ENCODE measurements at regions not wholly inside any gene's neighbourhood (a gene's known extent, or its start where the extent isn't known, plus 50 kb on each side); places are given as distances from the start of the nearest gene placed in this dataset.

- no peak overlapping the region for H3K27ac ChIP-seq
- DNase-seq: no peak
- TF ChIP-seq POLR2A (IDR thresholded peaks at IDR 0.05): no peak
- TF ChIP-seq, protein P1, sequence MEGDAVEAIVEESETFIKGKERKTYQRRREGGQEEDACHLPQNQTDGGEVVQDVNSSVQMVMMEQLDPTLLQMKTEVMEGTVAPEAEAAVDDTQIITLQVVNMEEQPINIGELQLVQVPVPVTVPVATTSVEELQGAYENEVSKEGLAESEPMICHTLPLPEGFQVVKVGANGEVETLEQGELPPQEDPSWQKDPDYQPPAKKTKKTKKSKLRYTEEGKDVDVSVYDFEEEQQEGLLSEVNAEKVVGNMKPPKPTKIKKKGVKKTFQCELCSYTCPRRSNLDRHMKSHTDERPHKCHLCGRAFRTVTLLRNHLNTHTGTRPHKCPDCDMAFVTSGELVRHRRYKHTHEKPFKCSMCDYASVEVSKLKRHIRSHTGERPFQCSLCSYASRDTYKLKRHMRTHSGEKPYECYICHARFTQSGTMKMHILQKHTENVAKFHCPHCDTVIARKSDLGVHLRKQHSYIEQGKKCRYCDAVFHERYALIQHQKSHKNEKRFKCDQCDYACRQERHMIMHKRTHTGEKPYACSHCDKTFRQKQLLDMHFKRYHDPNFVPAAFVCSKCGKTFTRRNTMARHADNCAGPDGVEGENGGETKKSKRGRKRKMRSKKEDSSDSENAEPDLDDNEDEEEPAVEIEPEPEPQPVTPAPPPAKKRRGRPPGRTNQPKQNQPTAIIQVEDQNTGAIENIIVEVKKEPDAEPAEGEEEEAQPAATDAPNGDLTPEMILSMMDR (IDR thresholded peaks at IDR 0.05): no peak
- no peaks in the 10 kb centered on the region for H3K36me3 ChIP-seq
- no peaks in the 10 kb centered on the region for H3K9me3 ChIP-seq
- no peaks in the 10 kb centered on the region for H3K27me3 ChIP-seq
- no peaks in the 10 kb centered on the region for H3K4me1 ChIP-seq
- H3K4me3 ChIP-seq: no peak overlapping the region
Observed at GRCh38 chr1:81008293-81008692, 792.4 kb upstream of the ADGRL2 start.

- Histone ChIP-seq H3K27ac (no peak overlapping the region), H3K4me3 (no peak overlapping the region), H3K27me3 (no peaks in the 10 kb centered on the region), H3K9me3 (no peaks in the 10 kb centered on the region), H3K36me3 (no peaks in the 10 kb centered on the region), H3K4me1 (no peaks in the 10 kb centered on the region)
- DNase-seq: no peak
- no peak for TF ChIP-seq POLR2A (IDR thresholded peaks at IDR 0.05)
- TF ChIP-seq, protein P1 (IDR thresholded peaks at IDR 0.05): no peak
Observed at GRCh38 chr1:81007024-81007423, 793.7 kb upstream of the ADGRL2 start.

- no peak overlapping the region for H3K4me3 ChIP-seq
- H3K4me1 ChIP-seq: no peaks in the 10 kb centered on the region
- H3K9me3 ChIP-seq: no peaks in the 10 kb centered on the region
- H3K36me3 ChIP-seq: no peaks in the 10 kb centered on the region
- no peak for DNase-seq
- H3K27me3 ChIP-seq: no peaks in the 10 kb centered on the region
- TF ChIP-seq, protein P1 (IDR thresholded peaks at IDR 0.05): no peak
- no peak for TF ChIP-seq POLR2A (IDR thresholded peaks at IDR 0.05)
- H3K27ac ChIP-seq: no peak overlapping the region
Observed at GRCh38 chr1:81006502-81006901, 794.2 kb upstream of the ADGRL2 start.

- Histone ChIP-seq H3K27me3 (no peaks in the 10 kb centered on the region), H3K9me3 (no peaks in the 10 kb centered on the region), H3K4me3 (no peak overlapping the region), H3K27ac (no peak overlapping the region), H3K36me3 (no peaks in the 10 kb centered on the region), H3K4me1 (no peaks in the 10 kb centered on the region)
- TF ChIP-seq, protein P1 (IDR thresholded peaks at IDR 0.05): no peak
- no peak for TF ChIP-seq POLR2A (IDR thresholded peaks at IDR 0.05)
- DNase-seq: no peak
Observed at GRCh38 chr1:81004011-81004410, 796.7 kb upstream of the ADGRL2 start.

- no peaks in the 10 kb centered on the region for H3K9me3 ChIP-seq
- DNase-seq: no peak
- no peaks in the 10 kb centered on the region for H3K4me1 ChIP-seq
- H3K4me3 ChIP-seq: no peak overlapping the region
- no peak overlapping the region for H3K27ac ChIP-seq
- TF ChIP-seq POLR2A (IDR thresholded peaks at IDR 0.05): no peak
- TF ChIP-seq, protein P1 (IDR thresholded peaks at IDR 0.05): no peak
- H3K27me3 ChIP-seq: no peaks in the 10 kb centered on the region
- H3K36me3 ChIP-seq: no peaks in the 10 kb centered on the region
Observed at GRCh38 chr1:80994934-80995333, 805.8 kb upstream of the ADGRL2 start.

DNA sequence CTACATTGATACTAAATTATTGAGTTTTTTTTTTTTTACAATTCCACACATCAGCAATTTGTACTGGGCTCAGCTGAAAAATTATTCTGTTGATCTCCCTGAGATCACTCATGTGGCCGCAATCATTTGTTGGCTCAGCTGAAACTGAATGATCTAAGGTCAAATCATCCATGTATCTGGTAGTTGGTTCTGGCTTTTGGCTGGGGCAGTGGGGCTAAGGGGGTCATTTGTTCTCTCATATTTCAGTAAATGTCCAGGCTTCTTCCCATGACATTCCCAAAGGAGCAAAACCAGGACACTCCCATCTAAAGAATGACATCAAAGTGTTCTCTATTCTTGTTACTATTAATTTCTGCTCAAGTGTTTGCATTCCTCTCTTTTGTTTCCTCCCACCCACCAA, 806.7 kb upstream of the ADGRL2 start:
- TF ChIP-seq POLR2A (IDR thresholded peaks at IDR 0.05): no peak
- TF ChIP-seq, protein P1 (IDR thresholded peaks at IDR 0.05): no peak
- H3K27ac ChIP-seq: no peak overlapping the region
- H3K36me3 ChIP-seq: no peaks in the 10 kb centered on the region
- no peak overlapping the region for H3K4me3 ChIP-seq
- H3K4me1 ChIP-seq: no peaks in the 10 kb centered on the region
- no peak for DNase-seq
- H3K9me3 ChIP-seq: no peaks in the 10 kb centered on the region
- no peaks in the 10 kb centered on the region for H3K27me3 ChIP-seq
